AG04450 (cell line): ENCODE measurements at regions not wholly inside any gene's neighbourhood (a gene's known extent, or its start where the extent isn't known, plus 50 kb on each side); places are given as distances from the start of the nearest gene placed in this dataset.
"Not testable (repeated sequence)": the region's sequence is repeated elsewhere in the genome, so short reads cannot be mapped to it uniquely, and the experiment has no call there.

Source experiments
- CTCF ChIA-PET: fragments of 300-600, 350-600 bp; formaldehyde crosslinking; extraction: SDS; loops from one replicate; lab custom pipeline; 2022; ENCODE audit warnings: antibody characterized with exemption, inconsistent platforms; lab: Charles Lee
- POLR2A ChIA-PET: fragments of 350-600 bp; formaldehyde crosslinking; extraction: SDS; loops from one replicate; lab custom pipeline; 2021; ENCODE audit warnings: antibody characterized with exemption, inconsistent platforms; lab: Yijun Ruan, JAX
- DNase-seq: peaks from one replicate; pipeline ENCODE4 v3.0.0-alpha.2; 2011; ENCODE audit warnings: low read depth, low spot score
- H3K27ac ChIP-seq: one replicate; pipeline ENCODE4 v1.5.1; 2012; ENCODE audit warnings: low read depth, low read length, control low read depth
- H3K27me3 ChIP-seq: one replicate; pipeline ENCODE4 v1.6.0; 2012; ENCODE audit warnings: low read length; ENCODE audit not compliant: control insufficient read depth, insufficient read depth
- H3K4me3 ChIP-seq: 2 replicates; pipeline ENCODE4 v1.5.1; 2011; ENCODE audit warnings: mild to moderate bottlenecking, low read depth, low read length, control low read depth
- H3K9me3 ChIP-seq: 2 replicates; pipeline ENCODE4 v1.5.1; 2012; ENCODE audit warnings: low read length; ENCODE audit not compliant: control insufficient read depth, insufficient read depth
- CTCF ChIP-seq: IDR thresholded peaks from 2 replicates; pipeline ENCODE4 v1.5.1; 2011; ENCODE audit warnings: low read depth, low read length, control low read depth, inconsistent platforms

GRCh38 chr6:141809901-141810300, 322.8 kb upstream of the GJE1 start:
- Histone ChIP-seq H3K27ac (no peak overlapping the region), H3K9me3 (no peaks in the 10 kb centered on the region), H3K27me3 (no peaks in the 10 kb centered on the region), H3K4me3 (no peak overlapping the region)
- ChIA-PET CTCF (no interaction called here), POLR2A (no interaction called here)
- no peak for TF ChIP-seq CTCF
- no peak for DNase-seq

GRCh38 chr6:141808662-141809061, 324.1 kb upstream of the GJE1 start:
- H3K9me3 ChIP-seq, result no peaks in the 10 kb centered on the region
- no peak overlapping the region for H3K4me3 ChIP-seq
- DNase-seq, result no peak
- ChIA-PET CTCF (no interaction called here), POLR2A (no interaction called here)
- H3K27me3 ChIP-seq, result no peaks in the 10 kb centered on the region
- no peak overlapping the region for H3K27ac ChIP-seq
- no peak for TF ChIP-seq CTCF

- CTCF ChIA-PET, H3K27ac ChIP-seq, H3K27me3 ChIP-seq, POLR2A ChIA-PET, H3K9me3 ChIP-seq, DNase-seq, H3K4me3 ChIP-seq: not testable (repeated sequence)
Observed at GRCh38 chr6:141800973-141801372, 331.8 kb upstream of the GJE1 start.

GRCh38 chr6:141790921-141791320, 341.8 kb upstream of the GJE1 start:
- no peaks in the 10 kb centered on the region for H3K9me3 ChIP-seq
- CTCF ChIA-PET, result no interaction called here
- POLR2A ChIA-PET, result no interaction called here
- no peak overlapping the region for H3K4me3 ChIP-seq
- DNase-seq, result no peak
- H3K27me3 ChIP-seq, result no peaks in the 10 kb centered on the region
- no peak overlapping the region for H3K27ac ChIP-seq
- TF ChIP-seq CTCF, result no peak

- Histone ChIP-seq H3K27ac (no peak overlapping the region), H3K9me3 (no peaks in the 10 kb centered on the region), H3K27me3 (no peaks in the 10 kb centered on the region), H3K4me3 (no peak overlapping the region)
- ChIA-PET CTCF (no interaction called here), POLR2A (no interaction called here)
- no peak for TF ChIP-seq CTCF
- no peak for DNase-seq
Observed at GRCh38 chr6:141788096-141788495, 344.6 kb upstream of the GJE1 start.

GRCh38 chr6:141783585-141783984, 349.1 kb upstream of the GJE1 start:
- Histone ChIP-seq H3K27me3 (no peaks in the 10 kb centered on the region), H3K9me3 (no peaks in the 10 kb centered on the region), H3K4me3 (no peak overlapping the region), H3K27ac (no peak overlapping the region)
- DNase-seq, result no peak
- POLR2A ChIA-PET, result no interaction called here
- CTCF ChIA-PET, result interaction anchor here (1.0 kb wide), 1 partner anchor 107 kb away, joined by 4 read pairs; no protein-coding TSS in a partner anchor
- no peak for TF ChIP-seq CTCF
